ENCODE measurements at regions not wholly inside any gene's neighbourhood (a gene's known extent, or its start where the extent isn't known, plus 50 kb on each side); places are given as distances from the start of the nearest gene placed in this dataset.
"Not testable (repeated sequence)": the region's sequence is repeated elsewhere in the genome, so short reads cannot be mapped to it uniquely, and the experiment has no call there.

DNA sequence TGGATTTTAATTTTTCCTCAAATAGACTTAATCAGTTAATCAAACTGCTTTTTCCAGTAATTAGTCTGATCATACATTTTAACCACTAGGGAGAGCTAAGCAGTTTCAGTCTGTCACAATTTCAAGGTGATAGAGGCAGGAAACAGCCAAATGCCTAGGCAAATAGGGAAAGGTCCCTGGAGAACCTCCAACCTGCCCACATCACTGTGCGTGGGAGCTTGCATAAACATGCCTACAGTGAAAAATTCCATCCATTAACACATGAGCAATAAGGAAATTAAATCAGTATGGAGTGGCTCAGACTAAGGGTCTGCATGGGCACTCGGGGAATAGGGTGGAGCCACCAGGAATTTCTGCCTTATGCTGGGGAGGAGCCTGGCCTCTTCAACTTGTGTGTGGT lies 74.6 kb downstream of the AASDHPPT start:
- peak in 1 of 3 experiments; percentile 22 for DNase-seq

DNA sequence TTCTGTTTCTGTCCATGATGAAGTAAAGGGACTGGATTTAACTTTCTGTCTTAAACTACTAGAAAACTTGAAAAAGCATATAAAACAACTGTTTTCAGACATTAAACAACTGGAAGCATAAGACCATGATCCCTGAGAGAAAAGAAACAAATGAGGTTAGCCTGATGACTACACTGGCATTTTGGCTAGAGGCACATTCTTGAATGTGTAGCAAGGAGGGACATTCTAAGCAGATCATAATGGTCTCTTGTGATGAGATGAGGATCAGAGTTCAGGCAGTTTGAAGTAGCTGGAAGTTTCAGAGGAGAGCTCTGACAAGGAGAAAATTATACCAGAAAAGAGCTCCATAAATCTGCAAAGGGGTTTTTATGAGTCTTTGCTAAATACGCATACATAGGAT lies 75.4 kb downstream of the AASDHPPT start:
- DNase-seq, result no peak

DNA sequence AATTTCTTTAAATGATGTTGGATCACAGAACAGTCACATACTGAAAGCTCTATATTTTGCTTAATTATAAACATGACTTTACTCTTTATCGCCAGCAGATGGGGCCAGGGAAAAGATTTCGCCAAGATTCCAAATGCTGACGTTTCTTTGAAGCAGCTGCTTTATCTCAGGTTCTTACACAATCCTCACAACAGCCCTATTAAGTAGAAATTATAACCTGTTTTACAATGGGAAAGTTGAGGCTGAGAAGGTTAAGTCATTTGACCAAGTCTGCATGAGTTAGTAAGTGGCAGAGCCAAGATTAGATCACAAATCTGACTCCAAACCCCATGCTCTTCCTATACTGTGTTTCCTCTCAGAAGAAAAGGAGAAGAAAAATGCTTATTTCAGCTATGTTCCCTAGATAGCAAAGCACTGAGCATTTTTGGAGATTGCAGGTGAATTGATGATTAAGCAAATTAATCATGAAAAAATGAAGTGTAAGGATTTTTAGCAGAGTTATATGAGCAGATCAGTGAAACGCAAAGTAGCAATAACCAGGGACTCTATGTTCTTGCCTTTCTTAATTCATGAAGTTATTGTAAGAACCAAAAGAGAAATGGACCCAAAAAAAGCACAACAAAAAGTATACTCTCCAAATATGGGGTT lies 79.0 kb downstream of the AASDHPPT start:
- peak; percentile 12 to 77 (median 13) for DNase-seq

DNA sequence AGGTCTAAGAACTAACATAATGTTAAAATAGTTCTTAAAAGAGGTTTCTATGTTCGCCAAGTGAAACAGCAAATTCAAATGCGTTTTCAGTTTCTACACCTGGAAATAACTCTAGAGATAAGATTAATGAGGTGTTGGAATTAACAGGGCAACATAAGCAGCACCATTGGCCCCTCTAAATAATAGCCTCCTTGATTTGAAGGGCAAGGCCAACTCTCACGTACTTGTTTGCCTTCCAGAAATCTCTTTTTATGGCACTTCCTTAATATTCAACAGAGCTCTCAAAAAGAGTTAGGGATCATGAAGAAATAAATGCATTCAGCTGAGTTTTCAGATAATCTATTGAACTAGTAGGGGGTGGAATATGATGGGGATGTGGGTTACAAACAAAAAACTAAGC lies 80.9 kb downstream of the AASDHPPT start:
- DNase-seq, result no peak

DNA sequence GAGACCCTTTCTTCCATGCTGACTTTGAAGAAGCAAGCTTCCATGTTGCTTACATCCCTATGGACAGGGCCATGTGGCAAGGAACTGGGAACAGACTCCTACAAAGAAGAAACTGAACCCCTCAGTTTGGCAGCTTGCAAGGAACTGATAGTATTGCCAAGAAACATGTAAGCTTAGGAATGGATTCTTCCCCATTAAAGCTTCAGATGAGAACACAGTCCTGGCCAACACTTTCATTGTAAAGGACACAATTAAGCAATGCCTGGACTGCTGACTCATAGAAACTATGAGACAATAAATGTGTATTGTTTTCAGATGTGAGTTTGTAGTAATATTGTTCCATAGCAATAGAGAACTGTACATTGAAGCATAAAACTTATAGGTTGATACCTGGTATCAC lies 82.4 kb downstream of the AASDHPPT start:
- no peak for DNase-seq

DNA sequence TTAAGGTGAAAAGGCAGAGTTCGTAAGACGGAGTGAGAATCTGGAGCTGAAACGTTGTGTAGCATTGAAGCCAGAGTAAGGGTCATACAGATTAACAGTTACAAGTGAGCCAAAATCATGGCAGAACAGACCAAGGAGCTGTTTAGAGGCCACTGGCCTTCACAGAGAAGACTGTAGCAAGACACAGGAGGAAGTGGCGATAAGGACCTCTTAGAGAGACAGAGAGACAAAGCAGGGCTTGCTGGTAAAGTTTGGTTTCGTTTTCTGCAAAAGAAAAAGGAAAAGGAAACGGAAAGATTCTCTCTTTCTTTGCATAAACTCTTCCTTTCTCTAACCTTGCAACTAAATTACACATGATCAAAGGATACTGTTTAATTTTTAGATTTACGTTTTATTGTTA lies 83.0 kb downstream of the AASDHPPT start:
- DNase-seq, result no peak

DNA sequence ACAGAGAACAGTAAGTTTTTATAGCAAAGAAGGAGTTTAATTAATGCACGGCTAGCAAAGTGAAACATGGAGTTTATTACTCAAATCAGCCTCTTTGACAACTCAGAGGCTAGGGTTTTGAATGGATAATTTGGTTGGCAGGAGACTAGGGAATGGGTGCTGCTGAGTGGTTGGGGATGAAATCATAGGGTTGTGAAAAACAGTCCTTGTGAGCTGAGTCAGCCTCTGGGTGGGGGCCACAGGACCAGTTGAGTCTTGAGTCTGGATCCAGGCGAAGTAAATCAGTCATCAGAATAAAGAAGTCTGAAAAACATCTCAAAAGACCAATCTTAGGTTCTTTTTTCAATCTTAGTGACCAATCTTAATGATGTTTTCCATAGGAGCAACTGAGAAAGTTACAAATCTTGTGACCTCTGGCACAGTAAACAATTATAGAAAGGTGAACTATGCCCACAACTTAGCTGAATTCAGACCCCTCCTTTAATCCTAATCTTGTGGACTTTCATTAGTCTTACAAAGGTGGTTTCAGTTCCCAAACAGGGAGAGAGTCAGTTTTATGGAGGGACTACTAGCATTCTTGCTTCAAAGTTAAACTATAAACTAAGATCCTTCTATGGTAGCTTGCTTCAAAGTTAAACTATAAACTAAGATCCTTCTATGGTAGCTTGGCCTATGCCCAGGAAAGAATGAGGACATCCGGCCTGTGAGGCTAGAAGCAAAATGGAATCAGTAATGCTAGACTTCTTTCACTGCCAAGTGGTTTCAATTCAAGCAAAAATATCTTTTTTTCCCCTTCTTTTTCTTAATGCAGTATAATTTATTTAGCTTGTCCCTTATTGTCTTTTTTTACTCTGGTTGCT lies 84.5 kb downstream of the AASDHPPT start:
- no peak for DNase-seq

DNA sequence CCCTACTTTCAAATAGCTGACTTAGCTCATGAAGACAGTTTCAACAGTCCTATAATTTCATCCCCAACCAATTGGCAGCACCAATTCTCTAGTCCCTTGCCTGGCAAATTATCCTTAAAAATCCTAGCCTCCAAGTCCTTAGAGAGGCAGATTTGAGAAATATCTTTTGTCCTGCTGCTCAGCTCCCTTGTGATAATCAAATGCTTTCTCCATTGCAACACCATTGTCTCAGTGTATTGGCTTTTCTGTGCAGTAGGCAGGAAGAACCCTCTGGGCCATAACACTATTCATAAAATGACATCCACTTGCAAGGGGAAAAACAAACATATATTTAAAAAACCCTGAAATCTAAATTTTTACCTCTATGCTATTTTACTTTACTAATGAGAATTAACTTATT lies 89.6 kb downstream of the AASDHPPT start:
- no peak for DNase-seq

DNA sequence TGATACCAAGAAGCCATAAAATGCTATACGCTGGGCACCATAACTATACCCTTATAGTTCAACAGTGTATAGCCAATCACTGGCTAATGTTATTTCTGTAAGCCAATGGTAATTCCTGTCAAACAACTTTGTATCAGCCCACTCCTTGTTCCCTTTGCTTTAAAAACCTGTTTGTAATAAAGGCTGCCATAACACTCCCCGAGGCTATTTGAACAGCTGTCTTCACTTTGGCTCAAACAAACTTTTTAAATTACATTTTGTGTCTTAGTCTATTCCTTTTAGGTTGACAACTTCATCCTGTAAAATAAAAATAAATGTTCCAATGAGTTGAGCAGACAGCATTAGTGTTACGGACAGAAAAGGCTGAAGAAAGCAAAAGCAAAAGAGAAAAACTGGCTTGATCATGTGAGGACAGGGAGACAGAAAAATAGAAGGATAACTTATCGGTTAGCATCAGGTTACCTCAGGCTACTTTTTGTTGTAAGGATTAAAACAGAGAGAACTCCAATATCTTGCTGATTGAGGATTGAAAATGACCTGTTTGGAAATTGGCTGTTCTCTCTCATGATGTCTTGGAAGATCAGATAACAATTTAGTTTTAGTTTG lies 95.0 kb downstream of the AASDHPPT start:
- DNase-seq, result peak in 2 of 3 experiments; percentile 47 to 87

DNA sequence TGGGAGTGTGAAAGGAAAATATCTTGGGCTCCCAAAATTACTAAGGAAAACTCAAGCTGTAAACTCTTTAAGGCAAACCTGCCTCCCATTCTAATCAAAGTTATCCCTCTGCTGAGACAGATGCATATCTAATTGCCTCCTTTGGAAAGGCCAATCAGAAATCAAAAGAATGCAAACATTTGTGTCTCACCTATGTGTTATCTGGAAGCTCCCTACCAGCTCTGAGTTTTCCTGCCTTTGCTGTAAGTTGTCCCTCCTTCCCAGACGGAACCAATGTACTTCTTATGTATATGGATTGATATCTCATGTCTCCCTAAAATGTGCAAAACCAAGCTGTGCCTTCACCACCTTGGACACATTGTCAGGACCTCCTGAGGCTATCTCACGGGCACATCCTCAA lies 95.8 kb downstream of the AASDHPPT start:
- DNase-seq, result no peak

DNA sequence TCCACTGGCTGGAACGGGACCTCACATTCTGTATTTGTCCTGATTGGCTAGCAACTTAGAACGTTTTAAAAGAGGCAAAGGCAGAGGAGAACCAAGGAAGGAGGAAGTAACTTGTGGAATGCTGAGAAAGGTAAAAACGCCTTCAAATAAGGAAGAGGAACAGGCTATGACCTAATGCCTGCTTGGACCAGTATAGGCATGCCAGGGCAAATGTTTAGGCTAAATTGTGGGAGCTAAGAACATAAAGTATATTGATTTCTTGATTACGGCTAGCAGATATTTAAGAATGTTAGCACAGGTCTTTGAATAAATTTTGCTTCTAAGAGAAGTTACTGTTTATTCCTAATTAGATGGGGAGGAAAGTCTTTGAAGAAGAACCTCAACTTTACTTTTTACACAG lies 96.5 kb downstream of the AASDHPPT start:
- DNase-seq, result not testable (repeated sequence)

DNA sequence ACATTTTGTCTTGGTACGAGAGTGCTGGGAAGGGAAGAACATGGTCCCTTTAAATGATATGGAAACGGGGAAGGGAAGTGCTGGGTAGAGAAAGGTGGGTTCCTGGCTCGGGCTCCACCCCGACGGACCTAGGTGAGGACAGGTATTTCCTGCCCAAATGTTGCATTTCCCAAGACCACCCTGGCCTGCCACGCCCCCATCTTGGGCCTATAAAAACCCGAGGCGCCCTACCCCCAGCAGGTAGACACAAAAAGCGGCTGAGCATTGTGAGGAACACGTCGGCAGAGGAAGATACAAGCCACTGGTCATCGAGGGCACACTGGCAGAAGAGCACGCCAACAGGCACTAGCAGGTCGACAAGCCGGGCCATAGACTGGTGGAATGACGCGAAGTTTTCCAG lies 99.4 kb downstream of the AASDHPPT start:
- DNase-seq, result no peak

DNA sequence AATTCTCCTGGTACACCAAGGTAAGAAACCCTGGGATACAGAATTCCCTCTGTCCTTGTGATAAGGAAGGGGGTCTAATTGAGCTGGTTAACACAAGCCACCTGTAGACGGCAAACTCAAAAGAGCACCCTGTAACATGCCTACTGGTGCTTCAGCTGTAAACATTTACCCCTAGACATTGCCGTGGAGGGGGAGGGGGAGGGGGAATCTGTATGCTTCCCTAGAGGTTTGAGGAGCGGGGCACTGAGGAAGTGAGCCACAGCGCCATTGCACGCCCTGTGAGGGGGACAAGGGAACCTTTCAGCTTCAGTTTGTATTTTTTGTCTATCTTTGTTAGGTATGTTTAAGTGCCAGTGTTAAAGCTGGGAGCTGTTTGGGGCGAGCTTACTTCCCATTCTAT lies 99.8 kb downstream of the AASDHPPT start:
- no peak for DNase-seq

DNA sequence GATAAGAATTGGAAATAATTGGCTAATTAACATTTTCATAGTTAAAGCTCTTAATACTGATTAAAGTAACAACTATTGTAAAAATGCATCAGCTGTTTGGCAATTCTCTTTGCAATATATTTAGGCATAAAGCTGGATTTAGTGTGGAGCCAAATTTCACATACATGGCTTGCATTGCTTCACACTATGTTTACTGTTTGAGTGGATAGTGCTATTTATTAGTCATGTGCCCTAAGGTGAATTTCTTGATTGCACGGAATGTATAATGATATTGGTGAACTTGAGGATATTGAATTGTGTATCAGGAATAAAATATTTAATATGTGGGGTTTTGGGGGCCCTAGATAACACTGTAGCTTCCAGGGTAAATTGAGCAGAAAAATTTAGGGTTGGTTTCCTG lies 100.9 kb downstream of the AASDHPPT start:
- no peak for DNase-seq

DNA sequence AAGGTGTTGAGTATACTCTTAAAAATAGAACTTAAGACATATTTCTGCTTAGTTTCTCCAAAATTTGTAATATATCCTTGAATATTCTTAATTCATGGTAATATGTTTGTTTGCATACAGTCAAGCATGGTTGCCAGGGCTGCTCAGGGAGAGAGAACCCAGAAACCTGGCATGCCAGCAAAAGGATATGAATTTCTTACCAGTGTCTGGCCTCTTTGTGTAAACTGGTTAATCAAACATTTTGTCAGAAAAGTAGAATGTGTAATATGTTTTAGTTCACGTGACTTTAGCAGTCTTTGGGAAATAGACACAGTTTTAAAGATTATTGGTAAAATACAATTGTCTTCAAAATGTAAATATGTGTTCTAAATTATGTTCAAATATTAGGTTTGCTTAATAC lies 101.6 kb downstream of the AASDHPPT start:
- no peak for DNase-seq

DNA sequence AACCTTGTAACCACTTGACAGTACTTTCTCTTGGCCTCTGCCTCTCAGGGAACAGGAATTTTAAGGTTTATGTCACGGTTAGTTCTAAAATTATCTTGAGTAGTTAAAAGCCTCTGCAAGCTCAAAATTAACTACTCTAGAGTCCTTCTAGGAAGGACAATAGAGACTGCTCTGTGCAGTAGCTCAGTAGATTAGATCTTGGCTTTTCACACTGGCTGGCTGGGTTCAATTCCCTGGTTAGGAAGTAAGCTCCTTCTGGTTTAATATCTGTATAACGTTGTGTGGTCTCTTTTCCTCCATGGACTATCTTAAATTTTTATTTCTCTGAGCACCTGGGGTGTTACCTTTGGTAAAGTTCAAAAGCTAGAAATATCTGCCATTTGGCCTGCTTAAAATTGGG lies 109.2 kb downstream of the AASDHPPT start:
- DNase-seq, result peak in 1 of 3 experiments; percentile 12

DNA sequence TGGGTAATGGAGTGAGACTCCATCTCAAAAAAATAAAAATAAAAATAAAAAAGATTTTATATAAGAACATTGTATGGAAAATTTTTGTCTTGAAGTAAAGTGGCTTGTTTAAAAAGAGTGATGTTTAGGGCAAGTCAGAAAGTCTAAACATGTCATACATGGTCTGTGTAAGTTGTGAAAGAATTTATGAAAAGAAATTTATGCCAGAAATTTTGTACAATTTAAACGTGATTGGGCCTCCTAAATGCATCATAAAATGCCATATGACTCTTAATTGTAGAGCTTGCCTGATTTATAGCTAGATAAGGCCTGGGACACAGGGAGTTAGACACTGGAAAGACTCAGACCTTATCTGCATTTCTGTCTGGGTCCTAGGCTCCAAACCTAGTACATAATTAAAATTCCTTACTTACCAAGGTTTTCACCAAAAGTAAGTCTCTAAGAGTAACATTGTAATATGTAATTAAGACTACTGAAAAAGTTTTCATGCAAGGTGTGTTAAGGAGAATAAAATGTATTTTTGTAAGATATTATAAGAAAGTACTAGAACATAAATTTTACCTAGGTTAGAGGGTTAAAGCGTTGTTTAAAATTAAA lies 110.5 kb downstream of the AASDHPPT start:
- DNase-seq, result no peak

DNA sequence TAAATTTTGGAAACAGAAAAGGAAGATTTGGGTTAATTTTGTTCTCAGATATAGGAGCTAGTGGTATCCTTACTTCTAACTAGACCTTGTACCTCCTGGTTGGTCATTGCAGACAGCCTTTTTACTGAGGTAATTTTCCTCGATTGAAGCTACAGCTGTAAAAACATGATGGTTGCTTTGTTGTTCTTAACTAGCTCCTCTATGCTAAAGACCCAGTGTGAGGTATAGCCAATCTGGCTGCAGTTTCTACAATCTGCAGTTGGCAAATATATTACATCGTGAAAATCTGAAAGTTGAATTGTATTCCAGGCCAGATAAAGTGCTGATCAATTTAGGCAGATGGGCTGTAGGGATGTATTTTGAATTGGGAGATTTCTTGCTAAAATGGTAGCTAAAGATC lies 116.5 kb downstream of the AASDHPPT start:
- peak in 1 of 3 experiments; percentile 36 for DNase-seq

DNA sequence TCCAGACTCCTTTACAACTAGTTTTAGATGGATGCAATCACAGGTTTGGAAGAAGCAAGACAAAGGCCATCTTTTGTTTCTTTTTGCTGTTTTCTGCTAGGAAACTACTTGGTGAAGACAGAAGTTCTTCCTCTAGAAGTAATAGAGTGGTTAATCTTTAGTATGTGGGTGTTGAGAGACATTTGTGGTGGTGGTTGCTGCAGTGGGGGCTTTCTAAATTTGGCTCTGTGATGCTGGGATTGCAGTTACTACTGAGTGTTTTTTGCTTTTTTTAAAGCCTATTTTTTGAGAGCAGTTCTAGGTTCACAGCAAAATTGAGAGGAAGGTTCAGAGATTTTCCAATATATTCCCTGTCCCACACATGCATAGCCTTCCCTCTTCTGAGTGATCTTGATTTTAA lies 120.0 kb downstream of the AASDHPPT start:
- DNase-seq, result no peak

DNA sequence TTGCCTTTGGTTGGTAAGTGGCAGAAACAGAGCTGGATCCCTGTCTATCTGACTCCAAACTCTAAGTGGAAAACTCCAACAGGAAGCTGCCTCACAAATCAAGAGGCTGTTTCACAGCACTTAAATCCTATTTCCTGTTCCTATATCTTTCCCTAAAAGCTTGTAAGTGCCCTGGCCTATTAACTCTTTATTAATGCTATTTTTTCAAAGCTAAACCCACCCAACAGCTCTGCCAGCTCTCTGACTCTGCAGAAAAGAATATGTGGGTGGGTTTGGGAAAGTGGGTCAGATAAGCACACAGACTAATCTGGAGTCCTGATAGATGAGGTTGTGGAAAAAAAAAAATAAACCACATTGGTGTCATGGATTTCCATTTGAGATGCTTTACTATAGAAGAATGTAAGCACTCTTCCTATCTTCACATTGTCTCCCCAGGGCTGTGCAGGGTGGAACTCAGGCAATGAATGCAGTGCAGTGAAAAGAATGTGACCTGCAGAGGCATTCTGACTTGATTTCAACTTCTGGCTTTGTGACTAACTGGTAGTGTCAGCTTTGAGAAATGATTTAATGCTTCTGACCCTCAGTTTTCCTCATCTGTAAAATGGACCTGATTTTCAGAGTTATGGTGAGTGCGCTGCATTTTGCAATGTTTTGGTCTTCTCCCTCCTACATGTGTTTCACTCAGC lies 125.6 kb downstream of the AASDHPPT start:
- DNase-seq, result no peak

DNA sequence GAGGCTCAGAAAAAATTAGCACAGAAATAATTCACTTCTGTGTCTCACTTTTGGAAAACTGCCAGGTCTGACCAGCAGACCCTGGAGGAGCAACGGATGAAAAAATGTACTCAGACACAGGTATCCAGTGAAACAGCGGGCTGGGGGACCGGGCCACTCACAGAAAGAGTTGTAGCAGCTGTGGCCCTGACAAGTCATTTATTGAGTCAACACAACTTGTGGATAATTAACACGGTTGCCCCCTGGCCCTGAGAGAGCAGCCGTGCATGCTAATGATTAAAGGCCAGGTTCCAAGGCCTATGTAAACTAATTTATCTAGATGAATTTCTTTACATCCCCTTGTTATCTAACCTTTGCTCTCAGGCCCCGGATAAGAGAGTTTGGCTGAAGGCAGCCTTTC lies 131.3 kb downstream of the AASDHPPT start:
- peak in 2 of 3 experiments; percentile 44 to 84 for DNase-seq

DNA sequence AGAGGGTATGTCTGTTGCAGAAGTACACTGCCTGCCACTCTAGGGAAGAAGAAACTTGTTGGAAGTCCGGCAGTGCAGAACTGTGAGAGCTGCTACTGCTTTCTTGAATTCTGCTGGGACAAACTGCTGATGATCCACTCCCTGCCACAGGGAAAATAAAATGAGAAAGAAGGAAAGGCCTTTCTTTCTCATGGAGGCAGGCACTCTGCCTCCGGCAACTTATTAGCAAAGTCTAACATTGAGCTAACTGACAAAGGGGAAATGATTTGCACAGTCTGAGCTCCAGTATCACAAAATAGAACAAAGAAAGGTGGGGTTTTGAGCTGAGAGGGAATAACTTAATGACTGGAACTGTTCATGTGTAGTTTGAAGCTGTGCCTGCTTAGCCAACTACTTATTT lies 134.6 kb downstream of the AASDHPPT start:
- DNase-seq, result no peak

DNA sequence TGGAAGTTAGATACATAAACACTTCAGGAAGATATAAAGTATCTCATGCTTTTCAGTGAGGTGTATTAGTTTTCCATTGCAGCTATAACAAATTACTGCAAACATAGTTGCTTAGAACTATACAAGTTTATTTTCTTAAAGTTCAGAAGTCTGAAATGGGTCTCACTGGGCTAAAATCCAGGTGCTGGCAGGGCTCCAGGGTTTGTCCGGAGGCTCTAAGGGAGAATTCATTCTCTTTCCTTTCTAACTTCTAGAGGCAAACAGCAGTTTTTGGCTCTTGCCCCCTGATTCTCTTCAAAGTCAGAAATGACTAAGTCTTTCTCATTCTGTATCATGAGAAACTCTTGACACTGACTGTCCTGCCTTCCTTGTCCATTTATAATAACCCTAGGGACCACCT lies 138.8 kb downstream of the AASDHPPT start:
- DNase-seq, result no peak

All from NCI-H1417 (cell line).